PC-3 (cell line): ENCODE measurements at regions not wholly inside any gene's neighbourhood (a gene's known extent, or its start where the extent isn't known, plus 50 kb on each side); places are given as distances from the start of the nearest gene placed in this dataset.

ENCODE experiments used
- ATAC-seq: fragments of 200-7000 bp; cut with Tn5 transposase; 2 replicates; pipeline ENCODE4 v1.9.1; 2020; ENCODE audit warnings: mild to moderate bottlenecking, moderate library complexity
- BruUV-seq: library from RNA; stranded (reverse); fragments of 400-500 nt; replicated peaks from 2 replicates; lab custom pipeline; 2021; lab: Mats Ljungman, UMichigan
- CTCF ChIA-PET: fragments of 300-600 bp; sonication (Branson Sonifier 250); formaldehyde crosslinking; loops from one replicate; lab custom pipeline; 2022; ENCODE audit warnings: antibody characterized with exemption; lab: Charles Lee
- POLR2A ChIA-PET: fragments of 300-600 bp; sonication (Branson Sonifier 250); formaldehyde crosslinking; loops from one replicate; lab custom pipeline; 2022; ENCODE audit warnings: antibody characterized with exemption; ENCODE audit not compliant: unreplicated experiment; lab: Charles Lee
- DNase-seq: peaks from one replicate; pipeline ENCODE4 v3.0.0-alpha.2; 2015
- H2AFZ ChIP-seq: fragments of 300-600 bp; sonication (generic); 2 replicates; pipeline ENCODE4 v1.6.0; 2016; ENCODE audit warnings: antibody characterized with exemption, low read length
- H3F3A ChIP-seq: fragments of 300-600 bp; sonication (generic); one replicate; pipeline ENCODE4 v1.6.0; 2017; ENCODE audit warnings: antibody characterized with exemption, low read length, control low read depth, mild to moderate bottlenecking; ENCODE audit not compliant: unreplicated experiment
- H3K27ac ChIP-seq: fragments of 300-600 bp; sonication (generic); 2 replicates; pipeline ENCODE4 v1.5.1; 2016; ENCODE audit warnings: mild to moderate bottlenecking, low read length
- H3K27me3 ChIP-seq: fragments of 300-600 bp; sonication (generic); 2 replicates; pipeline ENCODE4 v1.6.1; 2016; ENCODE audit warnings: low read length, mixed read lengths
- H3K36me3 ChIP-seq: fragments of 300-600 bp; sonication (generic); 2 replicates; pipeline ENCODE4 v1.6.1; 2016; ENCODE audit warnings: low read depth, mixed run types, low read length, mixed read lengths
- H3K4me1 ChIP-seq: fragments of 300-600 bp; sonication (generic); 2 replicates; pipeline ENCODE4 v1.5.1; 2016; ENCODE audit warnings: low read length; ENCODE audit not compliant: insufficient read depth
- H3K4me2 ChIP-seq: fragments of 300-600 bp; sonication (generic); 2 replicates; pipeline ENCODE4 v1.6.0; 2016; ENCODE audit warnings: low read length
- H3K4me3 ChIP-seq: fragments of 300-600 bp; sonication (generic); 2 replicates; pipeline ENCODE4 v1.5.1; 2016; ENCODE audit warnings: mild to moderate bottlenecking, low read length, mixed read lengths
- H3K79me2 ChIP-seq: fragments of 300-600 bp; sonication (generic); 2 replicates; pipeline ENCODE4 v1.6.1; 2017; ENCODE audit warnings: low read length, mixed read lengths
- H3K9ac ChIP-seq: fragments of 300-600 bp; sonication (generic); 2 replicates; pipeline ENCODE4 v1.6.0; 2016; ENCODE audit warnings: mild to moderate bottlenecking, low read length
- H3K9me2 ChIP-seq: fragments of 300-600 bp; sonication (generic); replicated peaks from 2 replicates; pipeline ENCODE4 v1.6.1; 2016; ENCODE audit warnings: mixed run types, low read length, mixed read lengths
- H3K9me3 ChIP-seq: fragments of 300-600 bp; sonication (generic); 2 replicates; pipeline ENCODE4 v1.6.1; 2016; ENCODE audit warnings: low read length, mixed read lengths
- H4K20me1 ChIP-seq: fragments of 300-600 bp; sonication (generic); 2 replicates; pipeline ENCODE4 v1.6.1; 2016; ENCODE audit warnings: low read length, mixed read lengths
- EZH2 ChIP-seq: fragments of 300-600 bp; sonication (generic); IDR thresholded peaks from one replicate; pipeline ENCODE4 v1.6.1; 2017; ENCODE audit warnings: antibody characterized with exemption, mild to moderate bottlenecking, low read length; ENCODE audit not compliant: unreplicated experiment
- EZH2phosphoT487 ChIP-seq: fragments of 300-600 bp; sonication (generic); IDR thresholded peaks from 2 replicates; pipeline ENCODE4 v1.6.1; 2018; ENCODE audit warnings: mild to moderate bottlenecking, antibody characterized with exemption, low read length, borderline replicate concordance
- intact Hi-C: fragments of 100-400 bp; cut with micrococcal nuclease; formaldehyde crosslinking; loops from 2 replicates; pipeline ENCODE4 v1.9.0; 2023
- TF ChIP-seq, protein P1 (sequence below): fragments of 300-600 bp; sonication (generic); conservative IDR thresholded peaks from 2 replicates; pipeline ENCODE4 v1.5.1; 2017; ENCODE audit warnings: antibody characterized with exemption, low read depth, mild to moderate bottlenecking, low read length

DNA sequence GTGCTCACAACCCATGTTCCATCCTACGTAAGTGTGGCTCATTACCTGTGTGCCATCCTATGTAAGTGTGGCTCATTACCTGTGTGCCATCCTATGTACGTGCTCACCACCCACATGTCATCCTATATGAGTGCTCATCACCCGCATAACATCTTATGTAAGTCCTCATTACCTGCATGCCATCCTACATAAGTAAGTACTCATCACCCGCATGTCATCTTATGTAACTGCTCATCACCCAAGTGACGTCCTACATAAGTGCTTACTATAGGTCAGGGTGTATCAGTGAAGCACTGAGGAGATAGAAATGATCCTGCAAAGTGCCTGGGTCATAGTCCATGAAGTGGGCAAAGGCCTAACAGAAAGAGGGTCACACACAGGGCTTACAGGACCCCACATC is 93.1 kb downstream of the AXIN2 start:
- intact Hi-C loops, result no loop called here
- TF ChIP-seq EZH2phosphoT487, result no peak
- no peak for TF ChIP-seq EZH2
- Histone ChIP-seq H3K4me2 (no peak overlapping the region), H3K36me3 (no peaks in the 10 kb centered on the region), H3K27me3 (peaks cover 41% of the 10 kb centered on the region), H3K4me1 (no peaks in the 10 kb centered on the region), H2AFZ (no peak overlapping the region), H3K9me3 (no peaks in the 10 kb centered on the region), H3F3A (no peaks in the 10 kb centered on the region), H4K20me1 (no peaks in the 10 kb centered on the region), H3K9me2 (no peaks in the 10 kb centered on the region), H3K79me2 (no peaks in the 10 kb centered on the region), H3K9ac (no peak overlapping the region), H3K4me3 (no peak overlapping the region), H3K27ac (no peak overlapping the region)
- no peak for DNase-seq
- POLR2A ChIA-PET, result no interaction called here
- ATAC-seq, result no peak
- CTCF ChIA-PET, result no interaction called here
- BruUV-seq, result no TSS peak

DNA sequence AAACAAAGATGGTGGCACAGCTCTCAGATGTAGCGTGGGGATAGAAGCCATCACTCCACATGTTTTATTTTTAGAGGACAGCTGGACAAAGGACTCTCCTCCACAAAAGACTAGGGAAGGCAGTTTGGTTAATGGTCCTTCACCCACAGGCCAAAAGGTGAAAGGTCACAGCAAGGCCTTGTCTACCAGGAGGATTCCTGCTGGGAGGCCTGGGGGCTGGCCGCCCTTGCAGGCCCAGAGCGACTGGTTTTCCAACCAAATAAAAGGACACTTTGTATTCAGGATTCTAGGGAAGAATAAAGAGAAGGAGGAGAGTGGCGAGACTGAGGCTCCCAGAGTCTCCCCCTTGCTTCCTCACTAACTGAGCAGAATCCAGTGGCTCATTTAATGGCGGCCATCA is 94.3 kb downstream of the AXIN2 start:
- TF ChIP-seq EZH2, result no peak
- TF ChIP-seq, protein P1, sequence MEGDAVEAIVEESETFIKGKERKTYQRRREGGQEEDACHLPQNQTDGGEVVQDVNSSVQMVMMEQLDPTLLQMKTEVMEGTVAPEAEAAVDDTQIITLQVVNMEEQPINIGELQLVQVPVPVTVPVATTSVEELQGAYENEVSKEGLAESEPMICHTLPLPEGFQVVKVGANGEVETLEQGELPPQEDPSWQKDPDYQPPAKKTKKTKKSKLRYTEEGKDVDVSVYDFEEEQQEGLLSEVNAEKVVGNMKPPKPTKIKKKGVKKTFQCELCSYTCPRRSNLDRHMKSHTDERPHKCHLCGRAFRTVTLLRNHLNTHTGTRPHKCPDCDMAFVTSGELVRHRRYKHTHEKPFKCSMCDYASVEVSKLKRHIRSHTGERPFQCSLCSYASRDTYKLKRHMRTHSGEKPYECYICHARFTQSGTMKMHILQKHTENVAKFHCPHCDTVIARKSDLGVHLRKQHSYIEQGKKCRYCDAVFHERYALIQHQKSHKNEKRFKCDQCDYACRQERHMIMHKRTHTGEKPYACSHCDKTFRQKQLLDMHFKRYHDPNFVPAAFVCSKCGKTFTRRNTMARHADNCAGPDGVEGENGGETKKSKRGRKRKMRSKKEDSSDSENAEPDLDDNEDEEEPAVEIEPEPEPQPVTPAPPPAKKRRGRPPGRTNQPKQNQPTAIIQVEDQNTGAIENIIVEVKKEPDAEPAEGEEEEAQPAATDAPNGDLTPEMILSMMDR, result no peak
- TF ChIP-seq EZH2phosphoT487, result no peak
- Histone ChIP-seq H3K79me2 (no peaks in the 10 kb centered on the region), H3K27ac (no peak overlapping the region), H3F3A (no peaks in the 10 kb centered on the region), H3K9ac (no peak overlapping the region), H3K4me2 (no peak overlapping the region), H3K9me2 (no peaks in the 10 kb centered on the region), H3K27me3 (peaks cover 30% of the 10 kb centered on the region), H3K36me3 (no peaks in the 10 kb centered on the region), H2AFZ (no peak overlapping the region), H3K4me3 (no peak overlapping the region), H3K4me1 (no peaks in the 10 kb centered on the region), H4K20me1 (no peaks in the 10 kb centered on the region), H3K9me3 (no peaks in the 10 kb centered on the region)
- ChIA-PET CTCF (no interaction called here), POLR2A (no interaction called here)
- DNase-seq (no peak), ATAC-seq (no peak)
- intact Hi-C loops, result no loop called here
- no TSS peak for BruUV-seq

DNA sequence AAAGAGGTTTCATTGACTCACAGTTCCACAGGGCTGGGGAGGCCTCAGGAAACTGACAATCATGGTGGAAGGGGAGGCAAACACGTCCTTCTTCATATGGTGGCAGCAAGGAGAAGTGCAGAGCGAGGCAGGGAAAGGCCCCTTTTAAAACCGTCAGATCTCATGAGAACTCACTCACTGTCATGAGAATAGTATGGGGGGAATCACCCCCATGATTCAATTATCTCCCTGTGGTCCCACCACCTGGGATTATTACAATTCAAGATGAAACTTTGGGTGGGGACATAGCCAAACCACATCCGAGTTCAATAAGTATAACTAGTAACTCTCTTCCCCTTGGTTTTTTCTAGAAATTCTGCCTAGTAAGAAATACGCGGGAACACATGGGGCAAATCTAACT is 94.9 kb downstream of the AXIN2 start:
- Histone ChIP-seq H3K79me2 (no peaks in the 10 kb centered on the region), H4K20me1 (no peaks in the 10 kb centered on the region), H3K9ac (no peak overlapping the region), H3K9me3 (no peaks in the 10 kb centered on the region), H3K4me3 (no peak overlapping the region), H2AFZ (no peak overlapping the region), H3K9me2 (no peaks in the 10 kb centered on the region), H3K36me3 (no peaks in the 10 kb centered on the region), H3K27ac (no peak overlapping the region), H3K4me2 (no peak overlapping the region), H3F3A (no peaks in the 10 kb centered on the region), H3K27me3 (peaks cover 24% of the 10 kb centered on the region), H3K4me1 (no peaks in the 10 kb centered on the region)
- ChIA-PET CTCF (no interaction called here), POLR2A (no interaction called here)
- intact Hi-C loops, result no loop called here
- ATAC-seq (no peak), DNase-seq (no peak)
- BruUV-seq, result no TSS peak
- TF ChIP-seq EZH2phosphoT487 (no peak), EZH2 (no peak)
- TF ChIP-seq, protein P1, result no peak
